GM21529 (cell line): ENCODE measurements at regions not wholly inside any gene's neighbourhood (a gene's known extent, or its start where the extent isn't known, plus 50 kb on each side); places are given as distances from the start of the nearest gene placed in this dataset.

Experiments
- ATAC-seq: cut with Tn5 transposase; IDR thresholded peaks from one replicate; pipeline ENCODE4 v1.9.1; 2021; ENCODE audit not compliant: unreplicated experiment

DNA sequence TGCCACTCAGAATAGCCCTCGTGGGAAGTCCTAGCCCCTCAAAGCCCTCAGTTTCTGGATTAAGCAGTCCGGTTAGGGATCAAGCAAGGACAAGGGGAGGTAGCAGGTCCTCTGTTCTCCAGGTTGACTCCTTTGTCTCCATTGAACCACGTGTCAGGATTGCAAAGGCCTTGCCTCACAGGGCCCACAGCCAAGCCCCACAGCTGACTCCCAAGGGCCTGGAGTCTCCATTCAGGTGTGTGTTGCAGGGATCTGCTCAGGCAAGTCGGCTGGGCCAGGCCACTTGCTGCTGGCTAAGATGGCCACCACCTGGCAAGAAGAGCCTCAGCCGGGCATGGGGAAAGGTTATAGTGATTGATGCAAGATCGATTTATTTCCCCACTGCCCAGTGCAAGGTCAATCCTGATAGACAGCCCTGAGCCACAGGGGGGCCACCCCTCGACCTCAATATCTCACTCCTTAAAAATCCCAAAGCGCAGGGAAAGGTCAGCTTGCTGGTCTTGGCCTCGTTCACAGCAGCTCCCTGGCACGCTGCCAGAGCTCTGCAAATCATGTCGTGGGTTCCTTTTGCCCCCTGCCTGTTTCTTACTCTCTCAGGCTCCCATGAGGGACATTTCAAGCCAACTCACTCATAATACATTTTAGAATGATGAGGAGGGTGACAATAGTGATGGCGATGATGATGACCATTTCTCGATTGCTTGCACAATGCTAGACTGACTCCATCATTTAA is 75.9 kb downstream of the EDN3 start:
- ATAC-seq, result no peak

DNA sequence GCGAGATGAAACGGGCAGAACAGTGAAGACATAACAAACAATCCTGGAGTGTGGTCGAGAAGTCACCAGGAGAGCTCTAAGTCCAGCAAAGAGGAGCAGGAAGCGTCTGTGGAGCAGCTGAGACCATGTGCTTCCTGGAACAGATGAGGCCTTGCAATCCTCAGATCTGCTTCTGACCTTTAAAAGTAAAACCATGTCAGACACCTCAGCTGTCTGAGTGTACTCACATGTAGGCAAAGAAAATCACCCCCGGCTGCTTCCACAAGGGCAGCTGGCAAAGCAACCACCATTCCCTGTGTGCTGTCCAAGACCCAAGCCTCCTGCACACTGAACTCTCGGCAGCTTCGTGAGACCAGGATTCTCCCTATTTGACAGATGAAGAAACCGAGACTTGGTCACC is 76.6 kb downstream of the EDN3 start:
- no peak for ATAC-seq

DNA sequence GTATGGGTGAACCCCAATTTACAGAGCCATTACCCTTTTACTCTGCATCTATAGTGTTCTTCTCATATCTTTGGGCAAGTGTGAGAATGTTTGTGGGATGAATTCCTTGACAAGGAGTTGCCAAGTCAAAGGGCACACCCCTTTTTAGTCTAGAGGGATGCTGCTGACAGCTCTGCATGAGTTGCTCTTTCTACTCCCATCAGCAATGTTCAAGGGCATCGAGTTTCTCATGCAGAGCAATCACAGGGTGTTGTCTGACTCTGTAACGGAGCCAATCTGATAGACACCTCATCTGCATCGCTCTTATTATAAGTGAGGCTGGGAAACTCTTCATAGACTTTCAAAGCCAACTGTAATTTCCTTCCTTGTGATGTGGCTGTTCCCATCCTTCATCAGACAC is 77.4 kb downstream of the EDN3 start:
- ATAC-seq, result no peak

DNA sequence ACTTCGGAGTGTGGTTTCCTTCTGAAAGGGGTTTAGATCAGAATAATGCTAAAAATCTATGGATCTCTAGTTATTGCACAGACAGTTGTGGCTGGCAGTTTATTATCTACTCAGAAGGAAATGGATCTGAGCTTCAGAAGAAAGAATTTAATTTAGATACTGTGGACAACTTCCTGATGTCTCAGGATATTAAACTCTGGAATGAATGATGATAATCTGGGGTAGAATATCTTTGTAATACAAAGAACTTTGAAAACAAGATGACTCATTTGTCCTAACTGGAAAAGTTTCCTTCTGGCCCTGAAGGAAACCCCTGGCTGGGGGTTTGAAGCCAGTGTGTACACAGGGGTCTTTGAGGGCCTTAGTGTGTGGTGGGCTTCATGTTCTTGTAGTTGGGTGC is 78.0 kb downstream of the EDN3 start:
- ATAC-seq, result no peak

DNA sequence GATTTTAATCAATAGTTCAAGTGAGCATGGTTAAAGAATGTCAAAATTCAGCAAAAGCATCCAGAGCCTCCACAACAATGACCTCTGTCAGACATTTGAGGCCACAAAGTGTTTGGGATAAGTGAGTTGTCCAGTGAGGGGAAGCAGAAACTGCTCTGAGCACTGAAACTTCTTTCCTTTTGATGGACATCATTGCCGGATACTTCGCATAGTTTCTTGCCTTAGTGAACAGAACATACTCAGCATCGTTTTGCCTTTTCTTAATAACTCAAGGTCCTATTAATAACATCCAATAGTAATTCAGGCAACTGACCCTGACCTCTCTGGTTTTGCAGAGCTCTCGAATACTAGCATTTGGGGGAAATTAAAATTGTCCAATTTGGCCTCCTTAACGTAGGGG is 78.6 kb downstream of the EDN3 start:
- ATAC-seq, result no peak

DNA sequence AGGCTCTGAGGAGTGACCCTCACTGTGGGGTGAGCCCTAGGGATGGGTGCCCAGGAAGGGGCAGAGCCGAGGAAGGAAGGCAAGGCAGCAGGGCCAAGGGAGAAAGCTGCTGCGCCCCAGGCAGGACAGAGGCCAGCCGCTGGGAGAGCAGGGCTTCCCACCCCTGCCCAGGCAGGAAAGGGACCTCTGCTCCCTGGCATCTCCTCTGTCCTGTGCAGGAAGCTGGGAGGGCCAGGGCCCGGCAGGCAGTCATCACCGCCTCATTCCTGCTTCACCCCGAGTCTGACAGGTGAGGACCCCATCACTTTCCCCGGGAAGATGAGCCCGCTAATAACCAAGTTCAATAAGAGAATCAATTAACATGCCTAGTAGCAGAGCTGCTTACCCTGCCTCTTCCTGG is 81.3 kb downstream of the EDN3 start:
- no peak for ATAC-seq

DNA sequence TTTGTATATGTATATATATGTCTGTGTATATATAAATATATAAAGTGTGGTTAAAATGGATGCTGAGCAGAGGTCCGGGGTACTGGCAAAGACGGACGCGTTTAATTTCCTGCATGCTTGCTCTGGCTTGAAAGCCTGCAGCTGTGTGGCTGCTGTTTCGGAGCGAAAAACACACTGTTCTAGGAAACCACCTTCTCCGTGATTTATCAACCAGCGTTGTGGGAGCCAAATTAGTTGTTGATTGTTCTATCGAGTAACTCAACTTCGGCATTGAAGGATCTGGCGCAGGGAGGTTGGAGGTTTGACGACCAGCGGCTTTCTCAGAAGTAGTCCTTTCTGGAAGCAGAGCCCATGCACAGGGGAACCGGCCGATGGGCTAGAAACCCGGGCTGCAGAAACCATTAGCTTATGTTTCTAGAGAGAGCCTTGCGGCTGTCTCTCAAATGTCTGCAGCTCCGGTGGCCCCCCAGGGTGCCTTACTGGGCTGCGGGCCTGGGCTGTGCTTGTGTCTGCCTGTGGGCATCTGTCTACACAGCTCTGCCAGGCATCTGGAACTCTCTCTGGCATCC is 81.8 kb downstream of the EDN3 start:
- no peak for ATAC-seq

DNA sequence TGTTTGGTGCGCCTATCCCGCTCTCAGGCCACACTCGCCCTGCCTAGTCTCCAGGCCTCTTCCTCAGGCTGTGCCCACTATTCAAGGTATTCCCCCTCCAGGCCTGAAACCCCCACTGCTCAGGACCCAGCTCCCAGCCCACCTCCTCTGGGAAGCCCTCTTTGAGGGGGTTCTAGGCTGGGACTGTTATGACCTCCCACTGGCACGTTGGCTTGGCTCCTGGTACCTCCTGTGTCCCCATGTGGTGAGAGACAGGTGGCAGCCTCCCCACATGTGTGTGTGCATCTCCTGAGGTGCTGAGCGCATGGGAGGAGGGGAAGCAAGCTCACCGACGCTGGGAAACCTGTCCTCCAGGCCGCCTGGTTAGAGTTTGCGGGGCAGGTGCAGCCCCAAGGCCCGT is 82.5 kb downstream of the EDN3 start:
- ATAC-seq, result no peak

GRCh38 chr20:59385038-59385437 is 84.6 kb downstream of the EDN3 start:
- no peak for ATAC-seq

- ATAC-seq, result no peak
Observed at GRCh38 chr20:59385480-59385879, 85.1 kb downstream of the EDN3 start.

GRCh38 chr20:59386809-59387208 is 86.4 kb downstream of the EDN3 start:
- no peak for ATAC-seq

- no peak for ATAC-seq
Observed at GRCh38 chr20:59387891-59388290, 87.5 kb downstream of the EDN3 start.

GRCh38 chr20:59388402-59388801 is 88.0 kb downstream of the EDN3 start:
- no peak for ATAC-seq

DNA sequence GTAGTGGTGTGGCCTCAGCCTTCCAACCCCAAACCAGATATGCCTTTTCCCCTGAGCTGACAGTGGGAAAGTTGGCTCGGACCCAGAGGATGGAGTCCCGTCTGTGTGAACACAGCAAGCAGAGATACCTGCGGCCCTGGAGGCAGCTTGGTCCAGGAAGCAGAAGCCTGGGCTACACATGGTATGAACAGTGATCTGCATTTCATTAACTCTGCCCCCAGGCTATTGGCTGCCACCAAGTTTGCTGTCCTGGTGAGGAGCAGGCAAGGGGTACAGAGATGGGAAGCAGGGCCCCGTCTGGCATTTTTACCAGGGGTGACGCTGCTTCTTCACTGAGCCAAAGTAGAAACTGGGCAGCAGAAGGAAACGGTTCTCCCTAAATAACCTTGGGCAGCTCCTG is 90.0 kb downstream of the EDN3 start:
- no peak for ATAC-seq

DNA sequence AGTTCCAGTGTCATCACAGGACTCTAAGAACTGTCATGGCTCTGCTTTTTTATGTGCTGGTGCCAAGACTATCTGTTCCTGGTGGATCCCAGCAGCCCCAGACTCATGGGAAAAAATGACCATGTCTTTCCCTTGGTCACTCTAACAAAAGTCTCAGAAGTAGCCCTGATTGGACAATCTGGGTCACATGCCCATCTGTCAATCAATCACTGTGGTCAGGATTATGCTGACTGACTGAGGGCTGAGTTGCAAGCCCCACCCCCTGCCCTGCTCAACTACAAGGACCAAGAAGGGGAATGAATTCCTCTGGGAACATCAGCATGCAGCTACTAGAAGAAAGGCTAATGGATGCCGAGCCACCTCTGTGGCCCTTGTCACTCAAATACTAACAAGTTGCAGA is 91.6 kb downstream of the EDN3 start:
- ATAC-seq, result no peak

DNA sequence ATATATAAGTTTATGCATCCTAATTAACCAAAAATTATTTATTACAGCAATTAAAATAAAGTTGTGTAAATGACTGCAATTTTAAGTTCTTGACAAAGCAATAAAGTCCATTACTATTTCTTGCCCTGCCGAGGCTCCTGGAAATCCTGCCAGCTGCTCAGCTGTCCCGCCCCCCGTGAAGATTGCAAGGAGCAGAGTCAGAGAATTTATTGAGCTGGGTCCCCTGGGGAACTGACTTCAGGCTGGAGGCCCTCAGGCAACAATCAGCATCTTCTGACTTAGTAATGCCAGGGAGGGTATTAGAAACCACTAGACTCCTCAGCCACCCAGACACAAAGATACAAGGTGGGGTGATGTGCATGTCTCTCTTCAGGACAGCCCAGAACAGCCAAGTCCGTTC is 92.3 kb downstream of the EDN3 start:
- no peak for ATAC-seq

GRCh38 chr20:59393142-59393541 is 92.7 kb downstream of the EDN3 start:
- ATAC-seq, result no peak

DNA sequence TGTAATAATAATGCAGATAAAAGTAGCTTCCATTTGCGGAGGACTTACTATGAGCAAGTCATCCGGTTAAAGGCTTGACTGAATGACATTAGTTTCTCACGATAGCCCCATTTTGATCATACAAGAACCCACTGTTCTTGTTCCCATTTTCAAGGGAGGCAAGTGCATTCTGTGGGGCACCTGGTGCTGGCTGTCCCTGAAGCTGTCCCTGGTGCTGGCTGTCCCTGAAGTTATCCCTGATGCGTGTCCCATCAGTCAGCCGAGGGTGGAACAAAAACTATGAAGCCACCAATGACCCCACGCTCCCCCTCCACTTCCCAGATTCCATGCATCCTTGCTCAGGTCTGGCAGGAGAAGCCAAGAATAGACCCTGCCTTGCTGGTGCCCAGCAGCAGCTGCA is 95.3 kb downstream of the EDN3 start:
- ATAC-seq, result no peak

GRCh38 chr20:59398537-59399205 is 98.3 kb downstream of the EDN3 start:
- ATAC-seq, result no peak

DNA sequence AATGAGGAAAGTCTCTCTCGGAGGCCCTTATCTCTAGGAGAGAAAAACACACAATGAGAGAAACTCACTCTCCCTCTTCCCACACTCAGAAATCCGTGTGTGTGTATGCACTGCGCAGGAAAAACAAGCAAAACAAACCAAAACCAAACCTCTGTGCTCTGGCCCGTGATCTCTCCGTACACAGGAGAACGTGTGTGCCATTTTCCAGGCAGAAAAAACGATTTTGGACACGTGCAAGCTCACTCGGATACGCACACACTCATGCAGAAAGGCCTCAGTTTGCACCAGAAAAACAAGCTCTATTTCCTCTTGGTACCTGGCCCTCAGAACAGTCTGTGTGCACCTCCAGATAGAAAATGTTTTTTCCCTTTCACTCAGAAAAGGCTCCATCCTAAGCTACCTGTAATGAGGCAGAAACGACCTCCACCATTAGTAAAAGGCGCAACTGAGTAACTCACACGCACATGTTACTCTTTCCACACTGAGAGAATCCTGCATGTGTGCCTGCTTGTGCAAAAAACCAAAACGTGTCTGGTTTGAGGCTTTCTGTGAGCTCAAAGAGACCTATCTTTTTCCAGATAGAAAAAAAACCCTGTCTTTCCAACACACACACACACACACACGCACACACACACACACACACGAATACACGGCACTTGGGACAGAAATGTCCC is 99.2 kb downstream of the EDN3 start:
- ATAC-seq, result no peak

GRCh38 chr20:59400708-59401107 is 100.3 kb downstream of the EDN3 start:
- ATAC-seq, result no peak

- ATAC-seq, result no peak
Observed at GRCh38 chr20:59402681-59403080, 102.3 kb downstream of the EDN3 start.
